ENCODE measurements at regions not wholly inside any gene's neighbourhood (a gene's known extent, or its start where the extent isn't known, plus 50 kb on each side); places are given as distances from the start of the nearest gene placed in this dataset.

DNA sequence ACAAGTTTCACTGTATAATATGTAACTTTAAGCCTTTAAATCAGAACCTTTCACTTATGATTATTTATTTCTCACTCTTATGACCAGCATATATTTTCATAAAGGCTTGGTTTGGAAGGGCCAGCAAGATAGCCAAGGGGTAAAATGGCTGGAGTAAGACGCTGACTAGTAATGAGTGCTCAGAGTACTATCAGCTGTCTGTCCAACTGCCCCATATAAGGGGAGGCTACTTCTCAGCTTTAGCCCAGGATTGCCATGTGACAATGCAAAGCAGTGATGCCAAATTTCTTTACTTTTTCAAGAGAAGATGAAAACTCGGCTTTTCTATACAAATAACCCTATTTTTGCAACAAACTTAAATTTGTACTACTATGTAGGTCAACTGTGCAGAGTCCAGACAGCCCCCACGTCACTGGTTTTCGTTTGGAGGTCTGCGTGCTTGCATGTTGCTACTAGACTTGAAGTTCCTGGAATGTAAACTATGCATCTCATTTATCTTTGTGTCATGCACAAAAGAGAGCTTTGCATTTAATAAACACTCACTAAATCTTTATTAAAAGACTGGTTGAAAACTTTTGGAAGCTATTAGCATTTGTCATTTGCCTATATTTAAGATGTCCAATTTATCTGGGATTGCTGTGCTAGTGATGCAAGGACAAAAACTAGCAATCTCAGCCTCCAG lies 110.4 kb downstream of the TNFSF18 start (continued):
- TF ChIP-seq POU5F1 (IDR thresholded peaks at IDR 0.05; ENCODE audit: low read depth, low read length) (no peak), NANOG (IDR thresholded peaks at IDR 0.05; ENCODE audit: insufficient read depth, low read depth, low read length, poor library complexity, severe bottlenecking) (no peak), SP4 (IDR thresholded peaks at IDR 0.05; ENCODE audit: low read length) (no peak), KDM5A (IDR thresholded peaks at IDR 0.05; ENCODE audit: low read length) (no peak), EZH2 (IDR thresholded peaks at IDR 0.05; ENCODE audit: low read depth, low read length, severe bottlenecking) (no peak)
- TF ChIP-seq, protein P1, sequence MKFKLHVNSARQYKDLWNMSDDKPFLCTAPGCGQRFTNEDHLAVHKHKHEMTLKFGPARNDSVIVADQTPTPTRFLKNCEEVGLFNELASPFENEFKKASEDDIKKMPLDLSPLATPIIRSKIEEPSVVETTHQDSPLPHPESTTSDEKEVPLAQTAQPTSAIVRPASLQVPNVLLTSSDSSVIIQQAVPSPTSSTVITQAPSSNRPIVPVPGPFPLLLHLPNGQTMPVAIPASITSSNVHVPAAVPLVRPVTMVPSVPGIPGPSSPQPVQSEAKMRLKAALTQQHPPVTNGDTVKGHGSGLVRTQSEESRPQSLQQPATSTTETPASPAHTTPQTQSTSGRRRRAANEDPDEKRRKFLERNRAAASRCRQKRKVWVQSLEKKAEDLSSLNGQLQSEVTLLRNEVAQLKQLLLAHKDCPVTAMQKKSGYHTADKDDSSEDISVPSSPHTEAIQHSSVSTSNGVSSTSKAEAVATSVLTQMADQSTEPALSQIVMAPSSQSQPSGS (IDR thresholded peaks at IDR 0.05; ENCODE audit: low read length), result no peak

All from H1 (cell line).